Stomach (tissue), 8 donors: ENCODE measurements at regions not wholly inside any gene's neighbourhood (a gene's known extent, or its start where the extent isn't known, plus 50 kb on each side); places are given as distances from the start of the nearest gene placed in this dataset.

Experiments used
- DNase-seq, 2 donors: peaks; one replicate each; pipeline versions ENCODE4 v3.0.0 to v3.0.0-alpha.2; 2013 to 2019
- H3K27ac ChIP-seq, 5 donors: fragments of 200-600 bp in 4 of 5; sonication (generic) in 4 of 5; one replicate each; pipeline ENCODE4 v1.5.1; 2013 to 2019; ENCODE audit warnings: mild to moderate bottlenecking in 1 of 5, moderate library complexity in 1 of 5
- H3K27me3 ChIP-seq, 3 donors: fragments of 200-600 bp; sonication (generic); one replicate each; pipeline ENCODE4 v1.5.1; 2017 to 2019; ENCODE audit warnings: mixed run types in 1 of 3
- H3K36me3 ChIP-seq, 4 donors: fragments of 200-600 bp; sonication (generic); 1 replicate in 3 of 4; 2 replicates in 1 of 4; pipeline ENCODE4 v1.5.1; 2016 to 2019
- H3K4me1 ChIP-seq, 4 donors: fragments of 200-600 bp; sonication (generic); one replicate each; pipeline ENCODE4 v1.5.1; 2016 to 2019
- H3K4me3 ChIP-seq, 4 donors: fragments of 200-600 bp; sonication (generic) in 3 of 4; one replicate each; pipeline ENCODE4 v1.5.1; 2016 to 2019; ENCODE audit warnings: mild to moderate bottlenecking in 1 of 4
- H3K9me3 ChIP-seq, 4 donors: fragments of 200-600 bp; sonication (generic); one replicate each; pipeline ENCODE4 v1.5.1; 2016 to 2019
- EP300 ChIP-seq: sonication (generic); formaldehyde crosslinking; IDR thresholded peaks from one replicate; pipeline ENCODE4 v1.6.1; 2017; ENCODE audit warnings: antibody characterized with exemption
- POLR2A ChIP-seq, 4 donors: fragments of 450-650 bp; IDR thresholded peaks; one replicate each; pipeline ENCODE4 v1.6.1; 2016; ENCODE audit warnings: antibody characterized with exemption in 4 of 4, control low read depth in 2 of 4, mild to moderate bottlenecking in 1 of 4, moderate library complexity in 1 of 4
- POLR2AphosphoS5 ChIP-seq, 3 donors: sonication (generic); formaldehyde crosslinking; IDR thresholded peaks; one replicate each; pipeline ENCODE4 v1.6.1; 2016; ENCODE audit warnings: antibody characterized with exemption in 3 of 3
- WGBS, 5 donors: extraction: QIAGEN DNeasy Blood & Tissue Kit in 3 of 5; methylation state at CpG; one replicate each; pipeline versions ENCODE4 v1.1.5 to v1.1.7; 2013 to 2018; 5-methylcytosine and 5-hydroxymethylcytosine counted together
- intact Hi-C: fragments of 100-400 bp; cut with DNase I; formaldehyde crosslinking; loops from one replicate; pipeline ENCODE4 v1.15.1; 2023; ENCODE audit warnings: low total_unique reads
- TF ChIP-seq, protein P1 (sequence below), 7 experiments: fragments of 450-650 bp in 4 of 7; fragments of 200-600 bp in 3 of 7; sonication (generic) in 3 of 7; IDR thresholded peaks; one replicate each; pipeline ENCODE4 v1.5.1; 2016 to 2019; ENCODE audit warnings: antibody characterized with exemption in 7 of 7, control low read depth in 2 of 7, mild to moderate bottlenecking in 1 of 7
- donor health status: healthy with polysubstance abuse.
- donor health status: Bipolar disorder and iron deficiency.
- donor health status: healthy.

DNA sequence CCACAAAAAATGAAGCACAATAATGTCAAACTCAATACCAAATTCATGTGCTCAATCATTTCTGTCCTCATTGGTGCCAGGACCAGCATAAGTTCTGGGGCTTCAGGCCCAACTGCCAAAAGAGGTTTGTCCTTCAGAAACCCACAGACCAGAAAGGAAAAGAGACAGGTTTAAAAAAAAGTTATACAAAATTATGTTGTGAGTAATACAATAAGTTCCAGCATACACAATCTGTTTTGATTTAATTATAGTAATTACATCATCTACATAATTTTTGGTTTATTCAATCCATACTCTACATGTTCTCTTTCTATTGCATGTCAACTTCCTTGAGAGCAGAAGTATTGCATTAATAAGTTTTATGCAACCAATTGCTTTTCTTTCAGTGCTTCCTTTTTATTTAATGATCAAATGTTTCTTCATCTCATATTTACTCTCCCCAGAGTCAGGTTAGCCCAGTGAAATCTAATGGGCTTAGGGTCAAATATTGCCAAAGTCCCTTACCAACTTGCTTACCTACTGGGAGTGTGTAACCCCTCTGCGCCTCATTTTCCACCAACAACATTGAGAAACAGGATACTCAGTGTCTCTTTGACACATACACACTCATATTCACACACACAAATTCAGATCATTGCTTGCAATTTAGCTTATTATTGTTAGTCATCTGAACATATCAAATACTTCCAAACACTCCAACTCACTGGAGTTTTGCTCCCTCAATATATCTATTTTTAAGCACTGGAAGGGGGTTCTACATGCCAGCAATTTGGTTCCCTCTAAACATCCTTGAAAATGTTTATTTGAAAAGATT is 424.4 kb upstream of the MARCKS start:
- no peaks in the 10 kb centered on the region for H3K27me3 ChIP-seq
- WGBS, 5 donors = 74 to 89% (median 84%) methylated on average over 1 of the region's 1 CpG
- intact Hi-C loops = no loop called here
- no peaks in the 10 kb centered on the region for H3K36me3 ChIP-seq
- H3K9me3 ChIP-seq = no peaks in the 10 kb centered on the region
- TF ChIP-seq POLR2A (IDR thresholded peaks at IDR 0.05) = no peak
- TF ChIP-seq, protein P1, sequence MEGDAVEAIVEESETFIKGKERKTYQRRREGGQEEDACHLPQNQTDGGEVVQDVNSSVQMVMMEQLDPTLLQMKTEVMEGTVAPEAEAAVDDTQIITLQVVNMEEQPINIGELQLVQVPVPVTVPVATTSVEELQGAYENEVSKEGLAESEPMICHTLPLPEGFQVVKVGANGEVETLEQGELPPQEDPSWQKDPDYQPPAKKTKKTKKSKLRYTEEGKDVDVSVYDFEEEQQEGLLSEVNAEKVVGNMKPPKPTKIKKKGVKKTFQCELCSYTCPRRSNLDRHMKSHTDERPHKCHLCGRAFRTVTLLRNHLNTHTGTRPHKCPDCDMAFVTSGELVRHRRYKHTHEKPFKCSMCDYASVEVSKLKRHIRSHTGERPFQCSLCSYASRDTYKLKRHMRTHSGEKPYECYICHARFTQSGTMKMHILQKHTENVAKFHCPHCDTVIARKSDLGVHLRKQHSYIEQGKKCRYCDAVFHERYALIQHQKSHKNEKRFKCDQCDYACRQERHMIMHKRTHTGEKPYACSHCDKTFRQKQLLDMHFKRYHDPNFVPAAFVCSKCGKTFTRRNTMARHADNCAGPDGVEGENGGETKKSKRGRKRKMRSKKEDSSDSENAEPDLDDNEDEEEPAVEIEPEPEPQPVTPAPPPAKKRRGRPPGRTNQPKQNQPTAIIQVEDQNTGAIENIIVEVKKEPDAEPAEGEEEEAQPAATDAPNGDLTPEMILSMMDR (IDR thresholded peaks at IDR 0.05) = no peak
- DNase-seq = no peak
- H3K27ac ChIP-seq = peak overlapping the region in 2 of 5 donors; percentile 48 to 54
- peaks cover 15 to 21% (median 19%) of the 10 kb centered on the region in 4 donors for H3K4me1 ChIP-seq
- no peak overlapping the region for H3K4me3 ChIP-seq

DNA sequence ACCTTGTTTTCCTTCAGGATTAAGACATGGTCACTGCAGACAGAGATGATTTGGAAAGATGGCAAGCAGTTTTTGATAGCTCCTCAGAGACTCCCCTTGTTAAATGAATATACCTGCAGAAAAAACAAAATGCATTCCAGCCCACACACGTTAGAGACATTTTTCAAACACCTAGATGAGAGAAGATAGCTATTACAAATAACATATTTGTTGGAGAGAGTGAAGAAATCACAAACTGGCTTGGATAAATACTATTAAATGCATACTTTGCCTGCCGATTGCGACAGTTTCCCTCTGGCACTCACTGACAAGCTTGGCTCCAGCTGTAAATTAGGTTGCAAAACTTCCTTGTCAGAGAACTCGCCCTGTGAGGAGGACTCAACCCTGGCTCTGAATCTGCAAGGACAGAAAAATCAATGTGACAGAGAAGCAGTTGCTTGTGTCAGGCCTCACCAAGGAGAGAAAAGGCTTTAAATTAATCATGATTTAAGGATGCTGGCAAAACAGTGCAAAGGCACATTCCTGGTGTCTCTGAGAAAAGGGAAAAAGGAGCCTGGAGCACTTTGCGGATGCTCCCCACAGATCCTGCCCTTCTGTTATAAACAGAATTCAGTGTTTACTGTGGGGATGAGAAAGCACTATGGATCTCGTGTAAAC is 423.7 kb upstream of the MARCKS start:
- 20 to 38% (median 25%) methylated on average over 6 of the region's 6 CpGs for WGBS, 5 donors
- peak; percentile 65 to 68 for DNase-seq
- intact Hi-C loops = no loop called here
- Histone ChIP-seq H3K4me3 (no peak overlapping the region), H3K27me3 (no peaks in the 10 kb centered on the region), H3K9me3 (no peaks in the 10 kb centered on the region), H3K36me3 (no peaks in the 10 kb centered on the region), H3K27ac (peak overlapping the region in 2 of 5 donors; percentile 48 to 54), H3K4me1 (peaks cover 15 to 21% (median 19%) of the 10 kb centered on the region in 4 donors)
- TF ChIP-seq POLR2A (IDR thresholded peaks at IDR 0.05) = no peak
- TF ChIP-seq, protein P1 (IDR thresholded peaks at IDR 0.05) = no peak
- peak; percentile 9 to 67 (median 42) for TF ChIP-seq POLR2AphosphoS5 (IDR thresholded peaks at IDR 0.05)
- no peak for TF ChIP-seq EP300

DNA sequence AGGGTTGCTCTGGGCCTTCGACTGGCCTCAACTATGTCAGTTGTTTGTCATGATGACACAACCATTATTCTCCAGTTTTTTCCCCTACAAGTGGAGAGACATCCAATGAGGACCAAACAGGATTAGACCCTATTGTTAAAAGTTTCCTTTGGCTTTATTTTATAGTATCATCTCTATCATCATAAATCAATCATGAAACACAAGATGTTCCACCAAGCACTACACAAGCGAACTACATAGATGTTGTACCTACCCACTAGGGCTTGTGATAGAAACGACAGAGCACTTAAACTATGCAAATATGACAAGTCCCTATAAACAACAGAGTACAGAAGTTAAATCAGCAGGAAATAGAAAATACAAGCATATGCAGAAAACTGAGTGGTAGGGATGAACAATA is 422.5 kb upstream of the MARCKS start:
- Histone ChIP-seq H3K27me3 (no peaks in the 10 kb centered on the region), H3K9me3 (no peaks in the 10 kb centered on the region), H3K36me3 (no peaks in the 10 kb centered on the region), H3K4me1 (peaks cover 15 to 21% (median 19%) of the 10 kb centered on the region in 4 donors), H3K27ac (no peak overlapping the region), H3K4me3 (no peak overlapping the region)
- TF ChIP-seq POLR2A (IDR thresholded peaks at IDR 0.05) = no peak
- TF ChIP-seq, protein P1 (IDR thresholded peaks at IDR 0.05) = no peak
- no peak for TF ChIP-seq POLR2AphosphoS5 (IDR thresholded peaks at IDR 0.05)
- TF ChIP-seq EP300 = no peak
- intact Hi-C loops = no loop called here
- WGBS, 5 donors = 79 to 85% (median 80%) methylated on average over 3 of the region's 3 CpGs
- DNase-seq = no peak

DNA sequence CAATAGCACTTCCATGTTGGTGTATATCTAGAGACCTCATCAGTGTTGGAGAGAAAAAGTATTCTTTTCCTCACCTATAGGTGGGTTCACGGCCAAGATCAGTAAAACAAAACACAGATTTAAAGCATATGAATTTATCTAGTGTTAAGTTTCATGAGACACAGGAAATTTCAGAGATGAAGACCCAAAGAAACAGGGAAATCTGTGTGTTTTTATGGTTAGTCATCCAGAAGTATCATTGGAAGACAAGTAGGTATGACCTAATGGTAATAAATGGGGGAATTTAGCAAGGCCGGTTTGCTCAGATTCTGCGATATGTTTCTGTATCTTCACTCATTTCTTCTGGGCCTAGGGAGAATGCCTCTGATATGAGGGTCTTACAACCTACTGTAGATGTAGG is 419.6 kb upstream of the MARCKS start:
- TF ChIP-seq, protein P1 (IDR thresholded peaks at IDR 0.05) = no peak
- no peak for TF ChIP-seq POLR2AphosphoS5 (IDR thresholded peaks at IDR 0.05)
- no peak for TF ChIP-seq POLR2A (IDR thresholded peaks at IDR 0.05)
- TF ChIP-seq EP300 = no peak
- WGBS, 5 donors = 30 to 70% (median 45%) methylated on average over 3 of the region's 3 CpGs
- H3K4me1 ChIP-seq = peaks cover 10 to 19% (median 16%) of the 10 kb centered on the region in 4 donors
- no peak overlapping the region for H3K4me3 ChIP-seq
- intact Hi-C loops = no loop called here
- no peaks in the 10 kb centered on the region for H3K27me3 ChIP-seq
- no peaks in the 10 kb centered on the region for H3K9me3 ChIP-seq
- H3K36me3 ChIP-seq = no peaks in the 10 kb centered on the region
- no peak for DNase-seq
- H3K27ac ChIP-seq = no peak overlapping the region
